Inferior parietal cortex (tissue), 1 donor: ENCODE measurements at regions not wholly inside any gene's neighbourhood (a gene's known extent, or its start where the extent isn't known, plus 50 kb on each side); places are given as distances from the start of the nearest gene placed in this dataset.

Experiments used
- DNase-seq: peaks from one replicate; pipeline ENCODE4 v3.0.0-alpha.2; 2016; ENCODE audit errors: extremely low spot score

DNA sequence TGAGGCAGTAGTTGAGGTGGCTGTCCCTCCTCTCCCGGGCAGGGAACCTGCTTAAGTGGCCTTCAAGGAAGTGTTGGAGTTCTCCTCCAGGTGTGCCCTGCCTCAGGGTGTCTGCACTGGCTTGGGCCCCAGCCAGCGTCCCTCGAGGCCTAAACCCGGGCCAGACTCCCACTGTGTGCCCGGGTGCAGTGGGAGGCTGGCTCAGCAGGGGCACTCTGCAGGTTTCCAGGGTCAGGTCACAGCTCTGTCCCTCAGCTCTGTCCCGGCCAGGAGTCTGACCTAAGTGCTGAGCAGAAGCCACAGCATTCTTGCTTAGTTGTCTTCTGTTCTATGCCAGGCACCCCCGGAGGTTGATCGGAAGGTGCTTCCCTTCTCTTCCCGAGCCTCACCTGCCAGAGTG, 69.0 kb upstream of the OTOS start:
- DNase-seq = no peak

DNA sequence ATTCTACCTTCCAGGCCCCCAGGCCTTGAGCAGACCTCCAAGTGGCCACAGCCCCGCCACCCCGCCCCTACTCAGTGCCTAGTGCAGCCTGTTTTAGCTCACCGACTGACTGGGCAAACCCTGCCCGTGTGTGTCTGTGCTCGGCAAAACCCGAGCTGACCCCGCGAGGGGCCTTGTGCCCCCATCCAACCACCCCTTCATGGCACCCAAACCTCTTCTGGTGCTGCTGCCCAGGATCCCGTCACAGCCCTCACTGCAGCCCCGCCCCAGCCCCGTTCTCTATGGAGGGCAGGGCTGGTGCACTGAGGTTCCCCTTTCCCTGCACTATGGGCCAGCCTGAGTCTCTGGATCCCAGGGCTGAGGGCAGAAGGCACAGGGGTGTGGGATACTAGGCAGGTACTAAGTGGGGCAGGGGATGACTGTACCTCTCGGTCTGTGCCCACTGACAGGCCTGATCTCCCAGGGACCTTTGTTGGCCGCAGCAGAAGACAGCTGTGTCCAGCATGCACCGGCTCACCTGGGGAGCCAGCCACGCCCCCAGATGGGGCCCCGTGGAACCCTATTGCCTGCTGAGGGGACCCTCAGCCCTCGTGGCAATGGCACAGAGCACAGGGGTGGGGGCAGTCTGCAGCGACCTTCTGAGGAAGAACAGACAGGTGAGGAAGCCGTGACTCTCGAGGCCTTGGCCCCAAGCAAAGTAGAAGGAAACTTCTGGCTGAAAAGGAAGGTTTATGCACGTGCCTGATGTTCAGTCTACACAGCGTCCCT, 69.9 kb upstream of the OTOS start:
- DNase-seq = no peak

DNA sequence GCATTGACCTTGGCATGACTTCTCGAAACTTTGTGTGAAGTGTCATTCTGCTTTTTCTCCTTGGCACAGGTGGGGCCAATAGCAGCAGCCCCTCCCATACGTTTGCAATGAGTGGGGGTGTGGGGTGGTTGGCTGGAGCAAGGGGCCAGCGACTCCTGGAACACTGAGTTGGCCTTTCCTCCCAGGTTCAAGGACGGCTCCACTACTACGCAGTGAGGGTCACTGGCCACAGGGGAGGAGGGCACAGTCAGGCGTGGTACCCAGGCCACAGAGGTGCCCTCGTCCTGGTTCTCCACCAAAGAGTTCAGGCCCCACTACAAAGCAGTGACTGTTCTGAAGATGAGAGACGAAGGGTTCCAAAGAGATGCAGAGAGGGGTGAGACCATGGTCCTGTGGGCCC, 70.6 kb upstream of the OTOS start:
- DNase-seq = no peak

DNA sequence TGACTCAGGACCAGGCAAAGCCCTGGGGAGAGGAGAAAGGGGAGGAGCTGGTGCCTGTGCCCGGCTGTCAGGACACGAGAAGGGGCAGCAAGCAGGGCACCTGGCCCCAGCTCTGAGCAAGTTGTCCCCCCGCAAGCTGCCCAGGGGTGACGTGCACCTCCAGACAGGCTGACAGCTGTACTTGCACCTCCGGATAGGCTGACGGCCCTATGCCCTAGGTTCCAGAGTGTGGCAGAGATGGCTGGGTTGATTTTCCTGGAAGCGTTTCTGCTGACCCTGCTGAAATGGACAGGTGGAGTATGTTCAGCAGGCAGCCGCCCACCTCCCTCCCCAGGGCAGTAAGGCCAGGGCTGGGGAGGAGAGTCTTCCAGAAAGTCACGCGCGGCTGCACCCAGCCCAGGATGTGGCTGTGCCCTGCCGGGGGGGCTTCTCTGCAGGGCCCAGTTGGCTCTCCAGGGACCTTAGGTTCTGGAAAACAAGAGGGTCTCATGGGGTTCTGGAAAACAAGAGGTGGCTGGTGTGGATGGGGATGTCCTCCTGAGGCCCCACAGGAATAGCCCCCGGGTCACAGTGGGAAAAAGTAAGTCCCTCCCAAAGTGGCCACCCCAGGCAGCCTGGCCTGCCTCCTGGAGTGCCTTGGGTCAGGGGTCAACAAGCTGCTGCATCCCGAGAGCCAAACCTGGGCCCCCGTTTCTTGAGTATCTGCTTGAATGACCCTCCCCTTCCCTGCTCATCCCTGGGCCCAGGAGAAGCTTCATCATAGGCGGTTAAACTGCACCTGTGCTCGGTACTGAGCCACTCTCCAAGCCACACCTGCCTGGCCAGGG, 71.4 kb upstream of the OTOS start:
- DNase-seq = no peak

DNA sequence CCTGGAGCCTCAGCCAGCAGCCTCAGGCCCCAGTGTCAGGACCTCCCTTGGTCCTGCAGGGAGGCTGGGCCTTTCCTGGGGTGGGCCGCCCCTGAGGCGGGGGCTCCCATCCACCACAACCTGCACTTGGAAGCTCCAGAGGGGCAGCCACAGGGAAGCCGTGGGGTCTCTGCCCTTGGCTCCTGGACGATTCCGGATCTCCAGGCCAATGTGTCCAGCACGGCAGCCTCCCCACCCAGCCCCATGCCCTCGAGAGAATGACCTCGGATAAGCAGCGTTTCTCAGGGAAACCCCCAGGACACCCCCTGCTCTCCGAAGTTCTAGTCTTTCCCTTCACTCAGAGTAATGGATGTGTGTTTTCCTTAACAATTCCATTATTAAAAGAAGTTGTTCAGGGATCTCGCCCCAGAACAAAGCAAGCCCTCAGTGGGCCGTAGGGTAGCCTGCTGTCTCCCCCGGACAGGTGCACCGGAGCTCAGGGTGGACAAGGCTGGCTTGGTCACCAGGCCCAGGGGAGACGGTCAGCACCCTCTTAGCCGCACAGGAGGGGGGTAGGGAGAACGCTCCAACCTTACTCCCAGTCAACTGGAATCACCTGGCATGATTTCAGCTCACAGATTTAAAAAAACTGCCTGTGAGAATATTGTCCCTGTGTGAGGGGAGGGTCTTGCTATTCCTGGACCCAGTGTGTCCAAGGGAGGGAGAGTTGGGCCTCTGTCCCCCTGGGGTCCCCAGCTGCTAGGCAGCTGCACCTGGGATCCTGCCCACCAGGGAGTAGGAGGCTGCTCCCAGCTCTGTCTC, 72.2 kb upstream of the OTOS start:
- no peak for DNase-seq

DNA sequence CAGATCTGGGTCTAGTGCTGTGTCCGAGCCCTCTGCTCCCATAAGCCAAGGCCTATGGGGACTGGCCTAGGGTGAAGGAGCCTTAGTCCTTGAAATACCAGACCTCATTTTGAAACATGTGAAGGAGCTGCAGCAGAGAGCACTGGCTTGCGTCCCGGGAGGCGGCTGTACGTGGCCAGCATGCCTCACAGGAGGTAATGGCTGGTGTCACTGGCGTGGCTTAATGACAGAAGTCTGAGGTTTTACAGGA, 72.7 kb upstream of the OTOS start:
- DNase-seq = no peak

DNA sequence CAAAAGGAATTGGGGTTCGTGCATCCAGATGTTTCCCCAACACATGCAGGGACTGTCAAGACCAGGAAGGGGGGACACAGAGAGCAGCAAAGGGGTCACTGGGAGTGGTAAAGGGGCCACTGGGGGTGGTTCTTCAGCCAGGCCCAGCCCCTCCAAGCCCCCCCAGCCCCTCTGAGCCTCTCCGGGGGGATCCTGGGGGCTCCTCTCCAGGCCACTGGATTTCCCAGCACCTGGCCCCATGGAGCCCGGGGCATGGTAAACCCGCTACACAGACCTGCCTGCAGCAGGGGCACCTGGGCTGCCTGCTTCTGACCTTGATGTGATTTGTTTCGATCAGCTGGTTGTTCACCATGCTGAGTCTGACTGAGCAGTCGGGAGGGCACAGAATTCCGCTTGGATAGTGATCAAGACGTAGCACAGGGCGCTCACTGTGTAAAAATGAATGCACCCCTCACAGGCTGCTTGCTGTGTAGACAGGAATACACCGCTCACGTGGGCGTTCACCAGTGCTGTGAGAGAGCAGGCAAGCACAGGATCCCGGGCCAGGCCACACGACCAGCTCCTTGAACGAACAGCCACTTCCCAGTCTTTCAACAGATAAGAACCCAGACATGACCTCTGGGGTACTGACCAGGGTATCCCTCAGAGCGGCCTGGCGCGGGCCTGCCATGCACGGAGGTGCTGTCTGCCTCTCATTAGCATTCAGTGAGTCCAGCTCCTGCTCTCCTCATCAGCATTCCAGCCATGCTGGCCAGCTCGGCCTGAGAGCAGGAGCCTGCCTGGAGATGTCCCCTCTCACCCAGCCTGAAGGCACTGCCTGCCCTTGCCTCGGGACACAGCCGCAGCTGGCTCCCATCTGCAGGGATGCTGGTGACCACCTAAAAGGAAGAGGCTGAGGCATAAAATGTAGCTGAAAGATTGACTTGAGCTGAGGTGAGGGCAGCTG, 73.3 kb upstream of the OTOS start:
- DNase-seq = no peak

DNA sequence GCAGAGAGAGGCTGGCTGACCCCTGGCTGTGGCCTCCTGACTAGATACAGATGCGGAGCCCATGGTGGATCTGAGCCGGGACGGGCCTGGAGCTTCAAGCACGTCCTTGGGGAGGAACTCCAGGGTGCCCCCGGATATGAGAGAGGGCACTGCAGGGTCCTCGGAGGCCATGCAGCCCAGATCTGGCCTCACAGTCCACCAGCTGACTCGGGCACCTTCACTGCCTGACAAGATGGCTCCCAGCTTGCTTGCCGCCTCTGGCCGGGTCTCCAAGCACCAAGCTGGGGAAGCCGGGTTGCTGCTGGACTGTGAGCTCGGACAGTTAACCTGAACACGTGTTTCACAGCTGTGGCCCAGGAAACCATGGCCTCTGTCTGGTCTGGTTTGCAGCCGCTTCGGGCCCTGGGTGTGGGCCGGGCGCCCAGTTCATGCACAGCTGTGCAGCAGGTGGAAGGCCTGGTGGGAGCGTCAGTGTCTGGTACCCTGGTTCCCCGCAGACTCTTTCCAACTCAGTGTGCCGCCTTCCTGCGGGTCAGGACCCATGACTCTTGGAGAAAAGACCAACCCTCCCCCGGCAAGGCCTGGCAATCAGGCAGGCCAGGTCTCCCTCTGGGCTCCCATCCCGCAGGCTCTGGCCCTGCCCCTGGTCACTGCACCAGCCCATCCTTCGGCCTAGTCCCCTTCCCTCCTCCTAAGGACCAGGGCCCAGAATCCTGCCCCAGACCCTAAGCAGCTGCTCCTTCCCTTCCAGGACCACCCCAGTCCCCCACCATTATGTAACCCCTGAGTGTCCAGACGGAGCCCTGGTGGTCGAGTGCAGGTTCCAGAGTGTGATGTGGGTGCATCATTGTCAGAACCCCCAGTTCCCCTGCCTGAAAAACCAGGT, 74.6 kb upstream of the OTOS start:
- DNase-seq = no peak

DNA sequence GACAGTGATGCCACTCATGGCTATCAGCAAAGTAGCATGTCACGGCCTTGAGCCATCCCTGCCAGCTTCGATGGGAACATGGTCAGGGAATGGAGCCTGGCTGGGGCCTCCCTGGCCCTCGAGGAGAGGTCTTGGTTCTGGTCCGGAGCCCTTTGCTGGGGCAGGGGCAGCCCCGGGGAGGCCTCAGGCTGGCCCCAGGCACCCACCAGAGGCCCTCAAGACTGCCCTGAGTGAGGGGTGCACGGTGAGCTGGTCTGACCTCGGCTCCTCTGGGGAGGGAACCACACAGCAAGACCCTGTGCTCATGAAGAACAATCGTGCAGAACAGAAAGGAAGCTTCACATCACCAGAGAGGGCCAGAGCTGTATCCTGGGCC, 75.2 kb upstream of the OTOS start:
- no peak for DNase-seq

DNA sequence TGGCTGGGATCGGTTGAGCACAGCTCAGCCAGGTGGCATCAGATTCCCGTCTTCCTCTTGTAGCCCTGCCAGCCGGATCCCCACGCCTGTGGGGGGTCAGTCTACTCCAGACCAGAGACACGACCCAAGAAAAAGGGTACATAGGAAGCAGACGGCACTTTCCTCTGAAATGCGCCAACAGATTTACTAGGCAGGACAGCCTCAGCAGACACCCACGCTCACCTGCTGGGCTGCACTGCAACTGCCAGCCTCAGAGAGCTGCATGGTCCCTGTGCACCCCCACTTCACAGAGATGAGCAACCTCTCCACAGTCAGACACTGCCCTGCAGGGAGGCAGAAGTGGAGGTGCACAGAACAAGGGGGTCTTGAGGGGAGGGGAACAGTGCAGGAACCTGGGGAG, 75.7 kb upstream of the OTOS start:
- DNase-seq = no peak

DNA sequence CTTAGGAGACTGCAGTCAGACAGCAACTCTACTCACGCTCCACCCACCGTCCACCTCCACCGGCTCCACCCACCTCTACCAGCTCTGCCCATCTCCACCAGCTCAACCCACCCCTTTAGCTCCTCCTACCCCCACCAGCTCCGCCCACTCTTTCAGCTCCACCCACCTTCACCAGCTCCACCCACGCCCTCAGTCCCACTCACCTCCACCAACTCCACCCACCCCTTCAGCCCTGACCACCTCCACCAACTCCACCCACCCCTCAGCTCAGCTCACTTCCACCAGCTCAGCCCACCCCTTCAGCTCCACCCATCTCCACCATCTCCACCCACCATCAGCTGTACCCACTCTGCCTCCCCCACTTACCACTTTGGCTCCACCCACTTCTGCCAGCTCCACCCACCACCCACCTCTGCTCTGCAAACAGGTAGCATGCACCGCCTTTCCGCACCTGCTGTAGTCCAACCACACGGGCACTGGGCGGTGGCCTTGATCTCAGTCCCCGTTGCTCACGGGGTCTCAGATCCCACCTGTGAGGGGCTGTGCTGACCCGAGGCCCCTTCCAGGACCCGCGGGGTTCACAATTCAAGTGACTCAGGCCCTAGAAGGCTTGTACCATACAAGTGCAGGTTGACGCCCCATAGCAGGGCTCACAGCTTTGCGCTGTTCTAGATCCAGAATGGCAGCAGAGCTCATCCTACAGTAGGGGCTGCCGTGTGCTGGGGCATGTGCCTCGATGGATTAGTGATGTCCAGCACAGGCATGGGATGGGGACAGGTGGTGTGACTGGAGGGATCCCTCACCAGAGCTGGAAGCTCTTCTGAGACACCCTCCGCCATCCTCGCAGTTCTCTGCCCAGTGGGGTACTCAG, 77.2 kb upstream of the OTOS start:
- no peak for DNase-seq

DNA sequence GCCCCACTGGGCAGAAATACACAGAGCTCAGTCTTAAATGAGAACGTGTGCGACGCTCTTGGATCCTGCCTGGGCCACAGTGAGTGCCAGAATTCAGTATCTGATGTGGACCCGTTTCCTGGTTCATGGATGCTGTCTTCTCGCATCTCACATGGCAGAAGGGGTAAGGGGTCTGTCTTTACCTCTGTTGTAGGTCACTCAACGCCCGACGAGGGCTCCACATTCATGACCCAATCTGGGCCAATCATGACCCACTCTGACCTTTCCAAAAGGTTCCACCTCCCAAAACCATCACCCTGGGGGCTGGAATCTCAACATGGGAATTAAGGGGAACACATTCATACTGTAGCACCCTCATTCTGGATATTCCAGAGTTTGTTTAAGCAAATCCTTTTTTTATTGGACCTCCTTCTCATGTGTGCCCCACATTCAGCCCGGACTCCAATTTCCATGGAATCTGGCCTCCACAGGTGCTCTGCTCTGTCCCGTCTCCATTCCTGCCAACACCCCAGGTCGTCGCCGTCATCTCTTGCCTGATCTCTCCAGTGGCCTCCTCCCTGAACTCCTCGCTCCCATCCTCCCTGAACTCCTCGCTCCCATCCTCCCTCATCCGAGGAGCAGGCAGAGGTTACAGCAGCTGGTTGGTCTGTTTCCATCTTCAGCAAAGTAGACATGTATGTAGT, 78.9 kb upstream of the OTOS start:
- no peak for DNase-seq

DNA sequence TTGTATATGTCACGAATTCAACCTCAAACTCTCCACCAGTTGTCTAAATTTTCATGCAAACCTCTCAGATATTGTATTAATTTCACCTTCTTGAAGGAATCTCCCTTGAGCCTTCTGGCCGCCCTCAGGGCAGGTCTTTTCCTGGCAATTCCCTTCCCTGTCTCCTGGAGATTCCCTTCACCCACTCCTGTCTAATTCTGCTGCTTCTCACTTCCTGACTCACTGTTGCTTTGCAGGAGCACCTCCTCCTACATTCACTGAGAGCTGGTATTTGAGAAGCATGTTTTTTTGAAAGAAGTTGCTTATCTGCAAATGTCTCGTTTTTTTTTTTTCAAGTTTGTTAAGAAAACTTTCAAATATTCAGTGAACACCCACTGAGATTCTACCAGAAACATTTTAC, 79.9 kb upstream of the OTOS start:
- no peak for DNase-seq

DNA sequence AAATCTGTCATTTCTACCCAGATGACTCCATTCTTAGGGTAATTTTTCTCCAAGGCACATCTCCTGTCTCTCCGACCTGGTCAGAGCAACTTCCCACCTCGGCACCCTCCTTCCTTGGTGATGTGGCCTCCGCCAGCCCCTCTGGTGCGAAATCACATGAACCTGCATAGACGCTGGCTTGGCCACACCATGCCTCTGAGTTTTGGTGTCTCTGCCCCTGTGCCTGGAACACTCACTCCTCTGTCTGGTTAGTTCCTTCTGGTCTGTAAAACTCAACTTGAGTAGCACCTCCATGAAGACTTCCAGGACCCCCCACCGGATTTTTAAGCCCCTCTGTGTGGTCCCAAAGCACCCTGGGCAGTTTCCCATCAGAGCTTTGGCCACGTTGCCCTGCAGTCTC, 83.2 kb upstream of the OTOS start:
- no peak for DNase-seq

DNA sequence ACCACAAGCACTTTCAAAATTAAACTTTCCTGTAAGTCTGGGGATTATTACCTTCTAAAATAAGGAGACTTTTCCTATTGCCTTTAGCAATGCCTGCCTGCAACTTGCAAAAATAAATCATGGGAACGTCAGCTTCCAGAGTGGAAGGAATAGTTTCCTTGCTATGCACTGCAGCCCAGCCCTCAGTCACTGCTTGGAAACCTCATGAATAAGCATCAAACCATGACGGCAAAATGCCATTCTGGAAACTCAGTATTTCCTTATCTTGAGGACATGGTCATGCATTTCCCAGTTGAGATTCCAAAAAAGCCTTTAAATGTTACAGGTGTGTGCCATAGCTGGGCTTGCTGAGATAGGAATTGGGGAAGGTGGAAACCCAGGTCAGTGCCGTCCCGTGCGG, 84.2 kb upstream of the OTOS start:
- DNase-seq = no peak

DNA sequence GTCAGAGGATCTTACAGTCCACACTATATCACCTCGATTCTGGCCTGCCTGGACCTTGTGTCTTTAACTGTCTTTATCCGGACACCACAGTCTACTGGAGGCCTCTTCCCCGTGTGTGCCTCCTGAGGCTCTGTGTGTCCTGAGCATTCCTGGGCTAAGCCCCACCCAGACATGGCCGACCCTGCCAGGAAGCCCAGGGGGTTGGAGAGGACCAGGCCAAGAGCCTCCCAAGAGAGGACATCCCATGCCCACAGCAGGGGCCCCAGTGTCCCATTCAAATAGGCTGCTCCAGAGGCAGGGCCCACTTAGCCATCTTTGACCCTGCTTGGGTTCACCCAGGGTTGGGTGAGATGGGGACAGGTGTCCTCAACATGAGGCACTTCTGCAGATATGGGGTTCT, 84.7 kb upstream of the OTOS start:
- DNase-seq = no peak

DNA sequence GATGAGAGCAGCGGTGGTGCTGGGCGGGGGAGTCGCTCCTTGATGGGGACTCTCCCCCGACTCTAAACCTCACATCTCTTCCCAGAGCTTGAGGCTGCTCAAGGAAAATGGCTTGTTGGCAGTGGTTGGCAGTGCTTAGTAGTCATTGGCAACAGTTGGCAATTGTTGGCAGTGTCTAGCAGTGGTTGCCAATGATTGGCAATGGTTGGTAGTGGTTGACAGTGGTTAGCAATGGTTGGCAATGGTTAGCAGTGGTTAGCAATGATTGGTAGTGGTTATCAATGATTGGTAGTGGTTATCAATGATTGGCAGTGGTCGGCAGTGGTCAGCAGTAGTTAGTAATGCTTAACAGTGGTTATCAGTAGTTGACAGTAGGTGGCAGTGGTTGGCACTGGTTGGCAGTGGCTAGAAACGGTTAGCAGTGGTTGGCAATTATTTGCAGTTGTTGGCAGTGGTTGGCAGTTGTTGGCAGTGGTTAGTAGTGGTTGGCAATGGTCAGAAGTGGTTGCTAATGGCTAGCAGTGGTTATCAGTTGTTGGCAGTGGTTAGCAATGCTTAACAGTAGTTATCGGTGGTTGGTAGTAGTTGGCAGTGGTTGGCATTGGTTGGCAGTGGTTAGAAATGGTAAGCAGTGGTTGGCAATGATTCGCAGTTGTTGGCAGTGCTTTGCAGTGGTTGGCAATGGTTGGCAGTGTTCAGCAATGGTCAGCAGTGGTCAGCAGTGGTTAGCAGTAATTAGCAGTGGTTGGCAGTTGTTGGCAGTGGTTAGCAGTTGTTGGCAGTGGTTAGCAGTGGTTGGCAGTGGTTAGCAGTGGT, 85.4 kb upstream of the OTOS start:
- no peak for DNase-seq
